LNCaP clone FGC (cell line): ENCODE measurements at regions not wholly inside any gene's neighbourhood (a gene's known extent, or its start where the extent isn't known, plus 50 kb on each side); places are given as distances from the start of the nearest gene placed in this dataset.

Experiments
- DNase-seq: peaks from one replicate; pipeline ENCODE4 v3.0.0-alpha.2; 2011; ENCODE audit warnings: low read depth
- H3K4me3 ChIP-seq: 2 replicates; pipeline ENCODE4 v1.5.1; 2011; ENCODE audit warnings: mild to moderate bottlenecking, low read depth, low read length, control low read depth
- TF ChIP-seq, protein P1 (sequence below): IDR thresholded peaks from 2 replicates; pipeline ENCODE4 v1.5.1; 2012; ENCODE audit warnings: mild to moderate bottlenecking; ENCODE audit not compliant: control insufficient read depth, insufficient read depth; ENCODE audit errors: extremely low read depth

DNA sequence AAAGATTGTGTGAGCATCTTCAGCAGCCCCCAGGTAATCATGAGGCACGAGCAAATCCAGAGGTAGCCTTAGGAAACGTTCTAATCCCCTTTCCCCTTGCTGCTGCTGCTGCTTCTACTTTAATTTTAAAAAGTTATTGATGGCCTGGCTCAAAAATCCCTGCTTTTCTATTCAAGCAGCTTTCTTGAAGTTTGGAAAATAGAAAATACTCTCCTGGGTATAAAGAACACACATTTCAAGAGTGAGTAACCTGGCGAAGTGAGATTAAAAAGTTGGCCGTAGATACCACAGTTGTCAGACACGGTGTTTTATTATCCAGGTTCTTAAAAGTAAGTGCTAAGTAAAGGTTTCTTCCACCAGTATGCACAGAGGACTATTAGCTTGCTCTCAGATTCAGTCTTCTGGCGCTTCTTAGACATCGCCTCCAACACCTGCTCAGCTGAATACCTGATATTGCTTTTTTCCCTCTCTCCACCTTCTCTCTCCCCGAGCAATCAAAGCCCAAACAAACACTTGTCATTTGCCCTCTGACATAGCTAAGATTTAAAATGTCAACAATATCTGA is 150.7 kb downstream of the EDN3 start:
- TF ChIP-seq, protein P1, sequence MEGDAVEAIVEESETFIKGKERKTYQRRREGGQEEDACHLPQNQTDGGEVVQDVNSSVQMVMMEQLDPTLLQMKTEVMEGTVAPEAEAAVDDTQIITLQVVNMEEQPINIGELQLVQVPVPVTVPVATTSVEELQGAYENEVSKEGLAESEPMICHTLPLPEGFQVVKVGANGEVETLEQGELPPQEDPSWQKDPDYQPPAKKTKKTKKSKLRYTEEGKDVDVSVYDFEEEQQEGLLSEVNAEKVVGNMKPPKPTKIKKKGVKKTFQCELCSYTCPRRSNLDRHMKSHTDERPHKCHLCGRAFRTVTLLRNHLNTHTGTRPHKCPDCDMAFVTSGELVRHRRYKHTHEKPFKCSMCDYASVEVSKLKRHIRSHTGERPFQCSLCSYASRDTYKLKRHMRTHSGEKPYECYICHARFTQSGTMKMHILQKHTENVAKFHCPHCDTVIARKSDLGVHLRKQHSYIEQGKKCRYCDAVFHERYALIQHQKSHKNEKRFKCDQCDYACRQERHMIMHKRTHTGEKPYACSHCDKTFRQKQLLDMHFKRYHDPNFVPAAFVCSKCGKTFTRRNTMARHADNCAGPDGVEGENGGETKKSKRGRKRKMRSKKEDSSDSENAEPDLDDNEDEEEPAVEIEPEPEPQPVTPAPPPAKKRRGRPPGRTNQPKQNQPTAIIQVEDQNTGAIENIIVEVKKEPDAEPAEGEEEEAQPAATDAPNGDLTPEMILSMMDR = no peak
- no peak for DNase-seq
- H3K4me3 ChIP-seq = no peak overlapping the region

DNA sequence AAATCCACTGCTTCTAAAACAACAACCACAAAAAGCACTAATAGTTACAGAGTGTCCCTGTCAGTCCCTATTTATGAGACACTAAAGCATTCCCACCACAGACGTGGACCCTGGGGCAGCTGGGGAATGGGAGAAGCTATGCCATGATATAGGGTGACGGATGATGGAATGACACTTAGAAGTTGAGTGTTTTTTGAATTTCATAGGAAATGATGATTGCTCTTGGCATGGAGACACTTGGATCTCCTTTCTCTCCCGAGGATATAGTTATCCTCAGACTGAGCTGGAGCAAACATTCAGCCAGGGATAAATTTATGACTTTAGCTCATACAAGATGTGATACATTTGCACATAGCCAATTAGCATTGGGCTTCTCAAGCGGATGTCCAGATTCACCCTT is 151.2 kb downstream of the EDN3 start:
- no peak for DNase-seq
- H3K4me3 ChIP-seq = no peak overlapping the region
- TF ChIP-seq, protein P1 = no peak

DNA sequence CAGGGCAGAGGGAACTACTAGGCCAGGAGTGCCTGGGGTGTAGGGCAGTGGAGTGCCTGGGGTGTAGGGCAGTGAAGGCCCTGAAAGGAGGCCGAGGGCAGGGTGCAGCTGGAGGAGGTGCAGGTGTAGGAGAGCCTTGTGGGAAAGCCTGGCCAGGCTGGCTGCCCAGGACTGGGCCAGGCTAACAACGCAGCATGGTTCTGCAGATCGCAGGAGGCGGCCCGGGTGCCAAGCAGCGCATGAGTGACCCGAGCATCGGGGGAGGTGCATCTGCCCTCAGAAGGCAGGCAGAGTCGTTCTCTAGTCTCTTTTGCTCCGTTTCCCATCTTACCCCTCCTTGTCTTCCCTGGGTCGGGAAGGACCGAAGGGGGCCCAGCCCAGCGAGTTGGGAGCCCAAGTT is 151.5 kb upstream of the PHACTR3 start:
- TF ChIP-seq, protein P1 = no peak
- H3K4me3 ChIP-seq = no peak overlapping the region
- DNase-seq = no peak

DNA sequence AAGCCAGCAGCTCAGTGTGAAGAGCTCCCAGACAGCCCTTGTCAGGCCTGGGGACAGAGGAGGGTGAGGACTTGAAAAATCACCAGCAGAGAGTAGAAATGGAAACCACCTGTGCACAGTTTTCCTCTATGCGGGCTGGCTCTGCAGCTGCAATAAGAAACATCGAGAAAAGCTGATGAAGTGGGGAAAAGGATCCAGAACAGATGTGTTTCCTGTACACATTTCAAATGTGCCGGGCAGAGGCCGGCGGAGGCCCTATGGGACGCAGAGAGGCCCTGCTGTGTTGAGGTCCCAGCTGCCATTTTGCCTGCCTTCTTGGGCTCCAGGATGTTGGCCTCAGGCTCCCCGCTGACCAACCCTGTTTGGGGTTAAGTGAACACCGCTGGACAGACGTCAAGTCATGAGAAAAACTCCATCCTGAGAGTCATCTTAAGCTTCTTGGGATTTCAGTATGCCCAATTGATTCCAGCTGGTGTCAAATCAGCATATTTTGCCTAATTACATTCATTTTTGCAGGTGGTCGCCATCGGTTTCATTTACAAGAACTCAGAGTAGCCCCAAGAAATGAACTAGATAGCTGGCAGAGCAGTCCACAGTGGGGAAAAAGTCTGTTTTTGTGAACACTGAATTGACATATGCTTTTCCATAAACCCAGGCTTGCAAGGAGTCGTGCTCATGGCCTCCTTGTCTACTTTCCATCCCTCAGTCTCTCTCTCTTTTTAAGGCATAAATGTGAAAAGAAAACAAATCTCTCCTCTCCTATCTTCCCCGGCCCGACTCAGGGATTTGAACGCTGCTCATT is 150.4 kb upstream of the PHACTR3 start:
- no peak overlapping the region for H3K4me3 ChIP-seq
- TF ChIP-seq, protein P1 = no peak
- DNase-seq = no peak

DNA sequence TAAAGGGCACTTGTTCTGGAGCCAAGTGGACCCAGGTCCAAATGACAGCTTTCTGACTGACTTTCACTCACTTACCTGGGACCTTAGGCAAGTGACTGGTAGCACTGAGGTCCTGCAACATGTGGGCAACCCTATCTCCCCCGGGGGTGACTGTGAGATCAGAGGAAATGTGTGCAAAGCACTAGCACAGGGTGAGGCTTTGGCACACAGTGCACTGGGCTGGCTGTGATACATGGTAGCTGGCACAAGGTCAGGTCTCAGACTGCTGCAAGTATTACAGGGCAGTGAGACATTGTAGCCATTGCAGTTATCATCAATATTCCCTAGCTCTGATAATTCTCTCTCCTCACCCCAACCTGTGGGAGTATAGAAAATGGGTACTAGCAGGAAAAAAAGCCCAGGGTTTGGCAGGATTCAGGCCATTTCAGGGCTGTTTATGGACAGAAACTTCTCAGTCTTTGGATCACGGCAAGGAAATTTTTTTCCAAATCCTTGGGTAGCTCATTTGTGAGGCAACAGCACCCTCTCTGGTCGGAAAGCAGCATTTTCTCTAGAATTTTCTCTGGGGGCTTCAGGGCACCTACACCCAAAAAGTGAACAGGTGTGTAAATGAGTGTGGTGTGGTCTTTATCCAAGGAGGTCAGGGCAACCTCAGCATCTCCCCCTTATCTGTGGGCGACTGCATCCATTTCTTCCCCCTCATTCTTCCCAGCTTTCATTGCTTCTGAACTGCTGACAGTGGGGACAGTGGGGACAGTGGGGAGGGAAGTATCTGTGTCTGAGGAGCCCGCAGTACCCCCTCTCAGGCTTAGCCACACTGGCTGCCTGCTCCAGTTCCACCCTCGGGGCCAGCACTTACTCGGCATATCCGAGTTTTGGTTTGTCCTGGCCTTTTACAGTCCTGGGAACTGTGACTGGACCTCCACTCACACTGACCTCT is 148.7 kb upstream of the PHACTR3 start:
- TF ChIP-seq, protein P1 = peak; percentile 63
- no peak for DNase-seq
- H3K4me3 ChIP-seq = no peak overlapping the region

DNA sequence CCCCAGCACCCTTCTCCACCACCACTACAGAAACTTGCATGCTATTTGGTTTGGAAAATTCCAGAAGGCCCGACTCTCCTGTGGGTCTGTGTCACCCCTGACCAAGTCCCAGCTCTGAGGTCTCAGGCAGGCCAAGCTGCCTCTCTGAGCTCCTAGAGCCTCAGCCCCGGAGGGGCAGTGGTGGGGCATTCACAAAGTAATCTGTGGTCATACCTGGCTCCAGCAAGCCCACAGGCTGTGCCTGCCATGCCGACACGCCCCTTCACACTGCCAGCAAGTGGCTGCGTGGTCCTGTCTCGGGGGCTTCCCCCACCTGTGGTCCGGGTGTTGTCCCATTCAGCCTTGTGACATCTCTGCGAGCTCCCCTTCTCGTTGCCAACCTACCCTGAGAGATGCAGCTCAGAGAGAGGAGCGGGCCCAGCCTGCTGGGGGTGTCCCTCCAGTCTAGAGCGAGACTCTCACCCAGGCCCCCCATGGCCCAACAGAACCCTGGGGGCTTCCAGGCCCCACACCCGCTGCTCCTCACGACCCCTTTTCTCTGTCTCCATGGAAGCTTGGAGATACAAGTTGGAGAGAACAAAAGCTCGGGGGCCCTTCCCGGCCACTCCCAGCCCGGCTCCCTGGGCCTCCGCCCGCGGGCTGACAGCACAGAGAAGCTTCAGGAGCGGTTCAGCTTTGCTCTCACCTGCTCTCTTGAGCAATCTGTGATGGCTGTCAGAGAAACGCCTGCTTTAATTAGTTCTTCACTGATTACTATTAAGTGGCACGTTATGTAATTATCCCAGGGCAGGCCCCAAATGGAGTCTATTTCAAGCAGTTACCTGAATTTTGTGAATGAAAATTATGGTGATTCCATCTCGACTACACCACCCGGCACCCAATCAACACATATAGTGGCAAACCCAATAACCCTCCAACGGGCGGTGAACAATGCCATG is 147.7 kb upstream of the PHACTR3 start:
- H3K4me3 ChIP-seq = no peak overlapping the region
- no peak for DNase-seq
- TF ChIP-seq, protein P1 = no peak
